ENCODE measurements at regions not wholly inside any gene's neighbourhood (a gene's known extent, or its start where the extent isn't known, plus 50 kb on each side); places are given as distances from the start of the nearest gene placed in this dataset.

- H3K4me1 ChIP-seq (ENCODE audit: control insufficient read depth, insufficient read depth, low read length), result no peaks in the 10 kb centered on the region
- WGBS (ENCODE audit: insufficient coverage), result 83% methylated on average over 7 of the region's 7 CpGs
- H3K27me3 ChIP-seq (ENCODE audit: control insufficient read depth, insufficient read depth, low read length), result peaks cover 2% of the 10 kb centered on the region
- H3K9me3 ChIP-seq (ENCODE audit: control insufficient read depth, insufficient read depth, low read length), result no peaks in the 10 kb centered on the region
- no peak overlapping the region for H3K27ac Mint-ChIP-seq
- intact Hi-C loops (cut with micrococcal nuclease), result no loop called here
- H3K4me3 ChIP-seq (ENCODE audit: low read length), result no peak overlapping the region
- H3K27ac ChIP-seq (ENCODE audit: low read length), result no peak overlapping the region
- no peaks in the 10 kb centered on the region for H3K36me3 Mint-ChIP-seq
- no peaks in the 10 kb centered on the region for H3K9me3 Mint-ChIP-seq
- H3K4me1 Mint-ChIP-seq, result no peaks in the 10 kb centered on the region
- peaks cover 13 to 35% of the 10 kb centered on the region in 2 donors for H3K27me3 Mint-ChIP-seq (ENCODE audit: low read depth in 2 of 2)
- no peak for DNase-seq
- no peak overlapping the region for H3K4me3 Mint-ChIP-seq
- no peaks in the 10 kb centered on the region for H3K36me3 ChIP-seq (ENCODE audit: control insufficient read depth, insufficient read depth, low read length)
- TF ChIP-seq, protein P1, sequence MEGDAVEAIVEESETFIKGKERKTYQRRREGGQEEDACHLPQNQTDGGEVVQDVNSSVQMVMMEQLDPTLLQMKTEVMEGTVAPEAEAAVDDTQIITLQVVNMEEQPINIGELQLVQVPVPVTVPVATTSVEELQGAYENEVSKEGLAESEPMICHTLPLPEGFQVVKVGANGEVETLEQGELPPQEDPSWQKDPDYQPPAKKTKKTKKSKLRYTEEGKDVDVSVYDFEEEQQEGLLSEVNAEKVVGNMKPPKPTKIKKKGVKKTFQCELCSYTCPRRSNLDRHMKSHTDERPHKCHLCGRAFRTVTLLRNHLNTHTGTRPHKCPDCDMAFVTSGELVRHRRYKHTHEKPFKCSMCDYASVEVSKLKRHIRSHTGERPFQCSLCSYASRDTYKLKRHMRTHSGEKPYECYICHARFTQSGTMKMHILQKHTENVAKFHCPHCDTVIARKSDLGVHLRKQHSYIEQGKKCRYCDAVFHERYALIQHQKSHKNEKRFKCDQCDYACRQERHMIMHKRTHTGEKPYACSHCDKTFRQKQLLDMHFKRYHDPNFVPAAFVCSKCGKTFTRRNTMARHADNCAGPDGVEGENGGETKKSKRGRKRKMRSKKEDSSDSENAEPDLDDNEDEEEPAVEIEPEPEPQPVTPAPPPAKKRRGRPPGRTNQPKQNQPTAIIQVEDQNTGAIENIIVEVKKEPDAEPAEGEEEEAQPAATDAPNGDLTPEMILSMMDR (IDR thresholded peaks at IDR 0.05), result no peak
- ATAC-seq, result no peak
Measured at GRCh38 chr16:50881331-50881830, 139.5 kb downstream of the CYLD start.

DNA sequence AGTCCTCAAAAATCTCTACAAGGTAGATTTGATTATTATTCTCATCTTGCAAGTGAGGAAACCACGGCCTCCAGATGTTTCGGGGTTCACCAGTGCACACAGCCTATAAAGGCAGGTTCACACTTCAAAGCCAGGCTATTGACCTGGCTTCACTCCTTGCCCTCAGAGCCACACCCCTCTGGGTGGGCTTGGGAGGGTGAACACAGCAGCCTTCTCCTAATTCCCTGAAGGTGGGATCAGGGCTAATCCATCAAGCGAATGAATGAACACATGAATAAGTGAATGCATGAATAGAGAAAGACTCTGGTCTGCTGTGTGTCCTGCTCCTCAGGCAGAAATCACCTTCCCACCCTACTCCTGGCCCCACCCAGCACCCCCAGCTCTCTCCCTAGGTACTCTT lies 139.0 kb downstream of the CYLD start:
- WGBS (ENCODE audit: insufficient coverage), result 90% methylated on average over 3 of the region's 3 CpGs
- H3K27ac Mint-ChIP-seq, result no peak overlapping the region
- H3K4me3 ChIP-seq (ENCODE audit: low read length), result no peak overlapping the region
- H3K4me3 Mint-ChIP-seq, result no peak overlapping the region
- TF ChIP-seq, protein P1 (IDR thresholded peaks at IDR 0.05), result no peak
- H3K36me3 Mint-ChIP-seq, result no peaks in the 10 kb centered on the region
- no peak for ATAC-seq
- H3K9me3 ChIP-seq (ENCODE audit: control insufficient read depth, insufficient read depth, low read length), result no peaks in the 10 kb centered on the region
- no peaks in the 10 kb centered on the region for H3K4me1 Mint-ChIP-seq
- no peak for DNase-seq
- intact Hi-C loops (cut with micrococcal nuclease), result no loop called here
- H3K4me1 ChIP-seq (ENCODE audit: control insufficient read depth, insufficient read depth, low read length), result no peaks in the 10 kb centered on the region
- no peaks in the 10 kb centered on the region for H3K36me3 ChIP-seq (ENCODE audit: control insufficient read depth, insufficient read depth, low read length)
- H3K27me3 ChIP-seq (ENCODE audit: control insufficient read depth, insufficient read depth, low read length), result peaks cover 2% of the 10 kb centered on the region
- peaks cover 13 to 34% of the 10 kb centered on the region in 2 donors for H3K27me3 Mint-ChIP-seq (ENCODE audit: low read depth in 2 of 2)
- no peaks in the 10 kb centered on the region for H3K9me3 Mint-ChIP-seq
- H3K27ac ChIP-seq (ENCODE audit: low read length), result no peak overlapping the region

DNA sequence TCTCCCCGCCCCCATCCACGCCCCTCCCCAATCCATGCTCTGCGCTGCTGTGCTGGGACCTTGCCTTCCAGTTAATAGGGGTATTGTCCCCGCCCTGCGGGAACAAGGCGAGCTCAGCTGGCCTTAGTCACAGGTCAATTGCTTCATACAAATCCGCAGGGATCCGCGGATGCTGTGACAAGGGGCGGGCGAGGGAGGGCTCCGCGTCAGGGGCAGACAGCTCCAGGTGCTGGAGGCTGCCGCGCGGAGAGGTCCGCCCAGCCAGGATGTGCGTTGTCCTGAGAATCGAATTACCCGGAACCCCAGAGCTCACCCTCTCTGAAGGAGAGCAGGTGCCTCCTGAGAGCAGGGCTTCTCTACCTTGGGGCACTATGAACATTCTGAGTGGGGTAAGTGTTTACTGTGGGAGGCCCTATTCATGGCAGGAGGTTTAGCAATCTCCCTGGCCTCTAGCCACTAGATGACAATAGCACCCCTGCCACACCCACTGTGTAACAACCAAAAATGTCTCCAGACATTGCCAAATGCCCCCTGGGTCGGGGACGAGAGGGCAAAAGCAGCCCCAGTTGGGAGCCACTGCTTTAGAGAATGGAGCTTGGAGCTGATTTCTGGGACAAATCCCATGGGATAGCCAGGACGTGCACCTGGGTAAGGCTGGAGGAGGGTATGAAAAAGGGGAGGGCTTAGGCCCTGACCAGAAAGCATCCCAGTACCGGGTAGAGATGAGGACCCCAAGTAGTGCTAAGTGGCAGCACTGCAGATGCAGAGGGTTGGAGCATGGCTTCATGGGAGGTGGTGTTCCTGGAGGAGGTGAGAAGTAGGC lies 138.2 kb downstream of the CYLD start:
- Histone ChIP-seq H3K9me3 (ENCODE audit: control insufficient read depth, insufficient read depth, low read length) (no peaks in the 10 kb centered on the region), H3K36me3 (ENCODE audit: control insufficient read depth, insufficient read depth, low read length) (no peaks in the 10 kb centered on the region), H3K27ac (ENCODE audit: low read length) (no peak overlapping the region), H3K4me3 (ENCODE audit: low read length) (no peak overlapping the region), H3K4me1 (ENCODE audit: control insufficient read depth, insufficient read depth, low read length) (no peaks in the 10 kb centered on the region), H3K27me3 (ENCODE audit: control insufficient read depth, insufficient read depth, low read length) (peaks cover 2% of the 10 kb centered on the region)
- no peak for ATAC-seq
- TF ChIP-seq, protein P1 (IDR thresholded peaks at IDR 0.05), result no peak
- Mint-ChIP-seq H3K27ac (no peak overlapping the region), H3K4me3 (no peak overlapping the region), H3K9me3 (no peaks in the 10 kb centered on the region), H3K36me3 (no peaks in the 10 kb centered on the region), H3K27me3 (ENCODE audit: low read depth in 2 of 2) (peaks cover 13 to 34% of the 10 kb centered on the region in 2 donors), H3K4me1 (no peaks in the 10 kb centered on the region)
- DNase-seq, result no peak
- intact Hi-C loops (cut with micrococcal nuclease), result no loop called here
- 37% methylated on average over 23 of the region's 24 CpGs for WGBS (ENCODE audit: insufficient coverage)
